Upper lobe of left lung (tissue), 4 donors: ENCODE measurements at regions not wholly inside any gene's neighbourhood (a gene's known extent, or its start where the extent isn't known, plus 50 kb on each side); places are given as distances from the start of the nearest gene placed in this dataset.

Experiments used
- CTCF ChIP-seq, 6 experiments: fragments of 450-650 bp in 4 of 6; fragments of 200-600 bp in 2 of 6; sonication (generic) in 2 of 6; IDR thresholded peaks; one replicate each; pipeline ENCODE4 v1.5.1; 2016 to 2019; ENCODE audit warnings: antibody characterized with exemption in 6 of 6
- POLR2A ChIP-seq, 4 donors: fragments of 450-650 bp; IDR thresholded peaks; one replicate each; pipeline ENCODE4 v1.5.1; 2016 to 2017; ENCODE audit warnings: antibody characterized with exemption in 4 of 4, mild to moderate bottlenecking in 2 of 4
- POLR2AphosphoS5 ChIP-seq, 2 donors: sonication (generic); formaldehyde crosslinking; IDR thresholded peaks; one replicate each; pipeline ENCODE4 v1.5.1; 2017; ENCODE audit warnings: antibody characterized with exemption in 2 of 2

DNA sequence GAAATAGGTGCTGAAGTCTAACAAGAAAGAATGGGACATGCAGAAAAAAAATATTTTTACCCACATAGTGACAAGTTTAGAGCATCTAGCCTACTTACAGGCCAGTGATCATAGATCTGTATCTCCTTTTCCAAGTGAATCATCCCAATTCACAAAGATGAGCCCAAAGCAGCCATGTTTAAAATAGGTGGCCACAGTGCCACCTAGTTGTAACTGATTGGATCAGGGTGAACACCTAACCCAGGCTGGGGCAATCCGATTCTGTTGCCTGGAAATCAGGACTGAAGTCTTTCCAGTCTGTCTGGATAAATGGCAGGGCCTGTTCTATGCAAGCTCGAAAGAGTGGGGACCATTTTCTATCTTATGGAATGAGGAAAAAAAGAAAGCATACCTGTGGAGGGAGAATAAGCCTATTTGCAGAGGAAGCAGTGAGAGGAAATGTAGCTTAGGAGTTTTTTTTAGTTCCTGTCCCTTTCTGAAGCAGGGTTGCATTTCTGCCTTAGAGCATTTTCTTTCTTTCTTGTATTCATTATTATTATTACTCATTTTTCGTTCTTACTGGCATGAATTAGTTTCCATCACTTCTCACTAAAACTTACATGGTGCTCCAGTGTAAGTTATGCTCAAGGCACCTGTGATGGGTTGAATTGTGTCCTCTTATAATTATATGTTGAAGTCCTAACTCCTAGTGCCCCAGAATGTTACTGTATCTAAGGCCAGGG, 113.2 kb upstream of the RAG2 start:
- TF ChIP-seq CTCF (IDR thresholded peaks at IDR 0.05) (no peak), POLR2A (IDR thresholded peaks at IDR 0.05) (no peak), POLR2AphosphoS5 (IDR thresholded peaks at IDR 0.05) (no peak)
